Gastroesophageal sphincter (tissue), 3 donors: ENCODE measurements at regions not wholly inside any gene's neighbourhood (a gene's known extent, or its start where the extent isn't known, plus 50 kb on each side); places are given as distances from the start of the nearest gene placed in this dataset.

ENCODE experiments used
- POLR2A ChIP-seq, 2 donors: fragments of 450-650 bp; IDR thresholded peaks; one replicate each; pipeline ENCODE4 v1.6.1; 2017; ENCODE audit warnings: antibody characterized with exemption in 2 of 2, mild to moderate bottlenecking in 2 of 2, moderate library complexity in 1 of 2
- POLR2AphosphoS5 ChIP-seq: sonication (generic); formaldehyde crosslinking; IDR thresholded peaks from one replicate; pipeline ENCODE4 v1.6.1; 2017; ENCODE audit warnings: antibody characterized with exemption
- TF ChIP-seq, protein P1 (sequence below), 4 experiments: fragments of 200-600 bp in 2 of 4; fragments of 450-650 bp in 2 of 4; sonication (generic) in 1 of 4; IDR thresholded peaks; one replicate each; pipeline ENCODE4 v1.5.1; 2017 to 2019; ENCODE audit warnings: antibody characterized with exemption in 4 of 4, mild to moderate bottlenecking in 2 of 4, moderate library complexity in 2 of 4

DNA sequence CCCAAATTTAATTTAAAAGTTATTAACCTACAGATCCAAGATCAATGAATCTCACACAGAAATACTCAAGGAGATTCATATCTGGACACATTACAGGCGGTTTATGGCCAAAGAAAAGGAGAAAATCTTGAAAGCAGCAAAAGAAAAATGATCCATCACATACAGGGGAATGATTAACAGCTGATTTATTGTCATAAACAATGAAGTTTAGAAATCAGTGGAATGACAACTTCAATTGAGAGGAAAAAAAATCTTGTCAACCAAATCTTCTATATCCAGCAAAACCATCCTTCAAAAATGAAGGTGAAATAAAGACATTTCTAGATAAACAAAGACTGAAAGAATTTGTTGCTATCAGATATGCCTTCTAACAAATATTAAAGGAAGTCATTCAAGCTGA is 156.2 kb upstream of the SEMA6D start:
- TF ChIP-seq POLR2AphosphoS5 (no peak), POLR2A (IDR thresholded peaks at IDR 0.05) (no peak)
- TF ChIP-seq, protein P1, sequence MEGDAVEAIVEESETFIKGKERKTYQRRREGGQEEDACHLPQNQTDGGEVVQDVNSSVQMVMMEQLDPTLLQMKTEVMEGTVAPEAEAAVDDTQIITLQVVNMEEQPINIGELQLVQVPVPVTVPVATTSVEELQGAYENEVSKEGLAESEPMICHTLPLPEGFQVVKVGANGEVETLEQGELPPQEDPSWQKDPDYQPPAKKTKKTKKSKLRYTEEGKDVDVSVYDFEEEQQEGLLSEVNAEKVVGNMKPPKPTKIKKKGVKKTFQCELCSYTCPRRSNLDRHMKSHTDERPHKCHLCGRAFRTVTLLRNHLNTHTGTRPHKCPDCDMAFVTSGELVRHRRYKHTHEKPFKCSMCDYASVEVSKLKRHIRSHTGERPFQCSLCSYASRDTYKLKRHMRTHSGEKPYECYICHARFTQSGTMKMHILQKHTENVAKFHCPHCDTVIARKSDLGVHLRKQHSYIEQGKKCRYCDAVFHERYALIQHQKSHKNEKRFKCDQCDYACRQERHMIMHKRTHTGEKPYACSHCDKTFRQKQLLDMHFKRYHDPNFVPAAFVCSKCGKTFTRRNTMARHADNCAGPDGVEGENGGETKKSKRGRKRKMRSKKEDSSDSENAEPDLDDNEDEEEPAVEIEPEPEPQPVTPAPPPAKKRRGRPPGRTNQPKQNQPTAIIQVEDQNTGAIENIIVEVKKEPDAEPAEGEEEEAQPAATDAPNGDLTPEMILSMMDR (IDR thresholded peaks at IDR 0.05): no peak
